ENCODE measurements at regions not wholly inside any gene's neighbourhood (a gene's known extent, or its start where the extent isn't known, plus 50 kb on each side); places are given as distances from the start of the nearest gene placed in this dataset.

- BruUV-seq (replicated peaks) = no TSS peak
- TF ChIP-seq EZH2phosphoT487 (IDR thresholded peaks at IDR 0.05; ENCODE audit: borderline replicate concordance, low read depth, low read length) (no peak), CTCF (conservative IDR thresholded peaks at IDR 0.05; ENCODE audit: low read length) (no peak)
- H3K4me3 ChIP-seq (ENCODE audit: low read depth, low read length, poor library complexity, severe bottlenecking) = no peak overlapping the region
- H4K20me1 ChIP-seq (ENCODE audit: insufficient read depth, low read length) = no peaks in the 10 kb centered on the region
- H3K36me3 ChIP-seq (ENCODE audit: insufficient read depth, low read length) = no peaks in the 10 kb centered on the region
- ChIA-PET CTCF (ENCODE audit: unreplicated experiment) (no interaction called here), POLR2A (interaction anchor here (0.8 to 1.1 kb wide), 6 partner anchors 8 to 264 kb away, joined by 3 to 7 read pairs (median 4); no protein-coding TSS in a partner anchor)
- H2AFZ ChIP-seq (ENCODE audit: low read length) = no peak overlapping the region
- H3K9me2 ChIP-seq (ENCODE audit: insufficient read depth, low read length) = no peaks in the 10 kb centered on the region
- H3K4me2 ChIP-seq (ENCODE audit: low read length) = no peak overlapping the region
- intact Hi-C loops (cut with micrococcal nuclease; ENCODE audit: unreplicated experiment) = no loop called here
- H3K4me1 ChIP-seq (ENCODE audit: insufficient read depth, low read length, poor library complexity, severe bottlenecking) = no peaks in the 10 kb centered on the region
- H3K27ac ChIP-seq (ENCODE audit: low read depth, low read length, poor library complexity, severe bottlenecking) = no peak overlapping the region
- no peaks in the 10 kb centered on the region for H3K9me3 ChIP-seq (ENCODE audit: low read length)
- H3K79me2 ChIP-seq (ENCODE audit: insufficient read depth, low read depth, low read length) = no peaks in the 10 kb centered on the region
- DNase-seq (ENCODE audit: low spot score) = no peak
Observed at GRCh38 chr4:143281507-143282190, 55.0 kb upstream of the GAB1 start.

- Histone ChIP-seq H2AFZ (ENCODE audit: low read length) (no peak overlapping the region), H3K4me3 (ENCODE audit: low read depth, low read length, poor library complexity, severe bottlenecking) (no peak overlapping the region), H3K9me3 (ENCODE audit: low read length) (no peaks in the 10 kb centered on the region), H3K4me1 (ENCODE audit: insufficient read depth, low read length, poor library complexity, severe bottlenecking) (no peaks in the 10 kb centered on the region), H3K27ac (ENCODE audit: low read depth, low read length, poor library complexity, severe bottlenecking) (no peak overlapping the region), H3K36me3 (ENCODE audit: insufficient read depth, low read length) (no peaks in the 10 kb centered on the region), H3K79me2 (ENCODE audit: insufficient read depth, low read depth, low read length) (no peaks in the 10 kb centered on the region), H4K20me1 (ENCODE audit: insufficient read depth, low read length) (no peaks in the 10 kb centered on the region), H3K4me2 (ENCODE audit: low read length) (no peak overlapping the region), H3K9me2 (ENCODE audit: insufficient read depth, low read length) (no peaks in the 10 kb centered on the region)
- no peak for DNase-seq (ENCODE audit: low spot score)
- ChIA-PET POLR2A (interaction anchor here (0.8 to 1.1 kb wide), 3 partner anchors 12 to 264 kb away, joined by 3 to 7 read pairs (median 4); no protein-coding TSS in a partner anchor), CTCF (ENCODE audit: unreplicated experiment) (no interaction called here)
- intact Hi-C loops (cut with micrococcal nuclease; ENCODE audit: unreplicated experiment) = no loop called here
- TF ChIP-seq CTCF (conservative IDR thresholded peaks at IDR 0.05; ENCODE audit: low read length) (no peak), EZH2phosphoT487 (IDR thresholded peaks at IDR 0.05; ENCODE audit: borderline replicate concordance, low read depth, low read length) (no peak)
- BruUV-seq (replicated peaks) = no TSS peak
Observed at GRCh38 chr4:143282211-143282707, 54.4 kb upstream of the GAB1 start.

Measured in OCI-LY7 (cell line).